ENCODE measurements at regions not wholly inside any gene's neighbourhood (a gene's known extent, or its start where the extent isn't known, plus 50 kb on each side); places are given as distances from the start of the nearest gene placed in this dataset.

DNA sequence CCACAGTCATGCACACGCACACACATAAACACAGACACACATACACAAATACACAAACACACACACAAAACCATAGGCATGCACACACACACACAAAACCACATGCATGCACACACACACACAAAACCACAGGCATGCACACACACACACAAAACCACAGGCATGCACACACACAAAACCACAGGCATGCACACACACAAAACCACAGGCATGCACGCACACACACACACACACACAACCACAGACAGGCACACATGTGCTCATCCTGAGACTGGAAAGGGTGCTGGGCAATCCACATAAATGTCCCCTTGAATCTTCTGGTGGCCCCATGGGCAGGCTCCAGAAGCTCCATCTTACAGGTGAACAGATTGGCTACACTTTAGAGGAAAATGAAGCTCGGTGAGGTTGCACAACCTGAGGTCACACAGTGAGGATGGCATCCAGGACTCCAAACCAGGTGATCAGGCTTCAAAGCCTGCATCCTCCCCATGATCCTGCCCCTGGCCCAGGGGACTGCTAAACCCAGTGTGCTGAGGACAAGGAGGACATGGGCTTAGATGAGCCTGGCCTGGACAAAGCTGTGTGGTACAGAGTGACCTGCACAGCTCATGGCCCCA lies 144.8 kb downstream of the GADD45G start:
- TF ChIP-seq, protein P1, sequence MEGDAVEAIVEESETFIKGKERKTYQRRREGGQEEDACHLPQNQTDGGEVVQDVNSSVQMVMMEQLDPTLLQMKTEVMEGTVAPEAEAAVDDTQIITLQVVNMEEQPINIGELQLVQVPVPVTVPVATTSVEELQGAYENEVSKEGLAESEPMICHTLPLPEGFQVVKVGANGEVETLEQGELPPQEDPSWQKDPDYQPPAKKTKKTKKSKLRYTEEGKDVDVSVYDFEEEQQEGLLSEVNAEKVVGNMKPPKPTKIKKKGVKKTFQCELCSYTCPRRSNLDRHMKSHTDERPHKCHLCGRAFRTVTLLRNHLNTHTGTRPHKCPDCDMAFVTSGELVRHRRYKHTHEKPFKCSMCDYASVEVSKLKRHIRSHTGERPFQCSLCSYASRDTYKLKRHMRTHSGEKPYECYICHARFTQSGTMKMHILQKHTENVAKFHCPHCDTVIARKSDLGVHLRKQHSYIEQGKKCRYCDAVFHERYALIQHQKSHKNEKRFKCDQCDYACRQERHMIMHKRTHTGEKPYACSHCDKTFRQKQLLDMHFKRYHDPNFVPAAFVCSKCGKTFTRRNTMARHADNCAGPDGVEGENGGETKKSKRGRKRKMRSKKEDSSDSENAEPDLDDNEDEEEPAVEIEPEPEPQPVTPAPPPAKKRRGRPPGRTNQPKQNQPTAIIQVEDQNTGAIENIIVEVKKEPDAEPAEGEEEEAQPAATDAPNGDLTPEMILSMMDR (IDR thresholded peaks at IDR 0.05; ENCODE audit: insufficient read depth, low read length, poor library complexity, severe bottlenecking): no peak
- TF ChIP-seq EZH2phosphoT487 (conservative IDR thresholded peaks at IDR 0.05; ENCODE audit: low read length): no peak

All from SU-DHL-6 (cell line).